ENCODE measurements at regions not wholly inside any gene's neighbourhood (a gene's known extent, or its start where the extent isn't known, plus 50 kb on each side); places are given as distances from the start of the nearest gene placed in this dataset.
"Not testable (repeated sequence)": the region's sequence is repeated elsewhere in the genome, so short reads cannot be mapped to it uniquely, and the experiment has no call there.

GRCh38 chr5:15300141-15300540, 199.8 kb upstream of the FBXL7 start:
- DNase-seq (ENCODE audit: low read depth in 1 of 2, low spot score in 2 of 2) = no peak
- Histone ChIP-seq H3K27ac (no peak overlapping the region), H3K9me3 (replicated peaks) (no peaks in the 10 kb centered on the region), H3K27me3 (replicated peaks) (no peaks in the 10 kb centered on the region), H3K4me1 (replicated peaks) (no peaks in the 10 kb centered on the region), H3K4me3 (no peak overlapping the region), H3K36me3 (no peaks in the 10 kb centered on the region)

- Histone ChIP-seq H3K4me1 (replicated peaks) (no peaks in the 10 kb centered on the region), H3K36me3 (no peaks in the 10 kb centered on the region), H3K27me3 (replicated peaks) (no peaks in the 10 kb centered on the region), H3K27ac (no peak overlapping the region), H3K9me3 (replicated peaks) (no peaks in the 10 kb centered on the region), H3K4me3 (no peak overlapping the region)
- DNase-seq (ENCODE audit: low read depth in 1 of 2, low spot score in 2 of 2) = no peak
Observed at GRCh38 chr5:15290953-15291352, 209.0 kb upstream of the FBXL7 start.

GRCh38 chr5:15286650-15287049, 213.3 kb upstream of the FBXL7 start:
- Histone ChIP-seq H3K9me3 (replicated peaks) (no peaks in the 10 kb centered on the region), H3K36me3 (no peaks in the 10 kb centered on the region), H3K4me3 (no peak overlapping the region), H3K4me1 (replicated peaks) (no peaks in the 10 kb centered on the region), H3K27ac (no peak overlapping the region), H3K27me3 (replicated peaks) (no peaks in the 10 kb centered on the region)
- DNase-seq (ENCODE audit: low read depth in 1 of 2, low spot score in 2 of 2) = no peak

- Histone ChIP-seq H3K27ac (no peak overlapping the region), H3K27me3 (replicated peaks) (no peaks in the 10 kb centered on the region), H3K4me1 (replicated peaks) (no peaks in the 10 kb centered on the region), H3K4me3 (no peak overlapping the region), H3K36me3 (no peaks in the 10 kb centered on the region), H3K9me3 (replicated peaks) (no peaks in the 10 kb centered on the region)
- DNase-seq (ENCODE audit: low read depth in 1 of 2, low spot score in 2 of 2) = no peak
Observed at GRCh38 chr5:15285901-15286583, 213.9 kb upstream of the FBXL7 start.

GRCh38 chr5:15284706-15285105, 215.3 kb upstream of the FBXL7 start:
- H3K27me3 ChIP-seq (replicated peaks) = no peaks in the 10 kb centered on the region
- H3K4me3 ChIP-seq = no peak overlapping the region
- H3K9me3 ChIP-seq (replicated peaks) = no peaks in the 10 kb centered on the region
- no peak for DNase-seq (ENCODE audit: low read depth in 1 of 2, low spot score in 2 of 2)
- H3K27ac ChIP-seq = no peak overlapping the region
- H3K36me3 ChIP-seq = no peaks in the 10 kb centered on the region
- H3K4me1 ChIP-seq (replicated peaks) = no peaks in the 10 kb centered on the region

- Histone ChIP-seq H3K27me3 (replicated peaks) (no peaks in the 10 kb centered on the region), H3K9me3 (replicated peaks) (no peaks in the 10 kb centered on the region), H3K4me1 (replicated peaks) (no peaks in the 10 kb centered on the region), H3K27ac (no peak overlapping the region), H3K4me3 (no peak overlapping the region), H3K36me3 (no peaks in the 10 kb centered on the region)
- DNase-seq (ENCODE audit: low read depth in 1 of 2, low spot score in 2 of 2) = no peak
Observed at GRCh38 chr5:15283076-15283475, 216.9 kb upstream of the FBXL7 start.

GRCh38 chr5:15282611-15283010, 217.4 kb upstream of the FBXL7 start:
- no peaks in the 10 kb centered on the region for H3K4me1 ChIP-seq (replicated peaks)
- H3K9me3 ChIP-seq (replicated peaks) = no peaks in the 10 kb centered on the region
- no peaks in the 10 kb centered on the region for H3K36me3 ChIP-seq
- no peak overlapping the region for H3K4me3 ChIP-seq
- DNase-seq (ENCODE audit: low read depth in 1 of 2, low spot score in 2 of 2) = no peak
- H3K27ac ChIP-seq = no peak overlapping the region
- no peaks in the 10 kb centered on the region for H3K27me3 ChIP-seq (replicated peaks)

- not testable (repeated sequence) for H3K36me3 ChIP-seq; H3K4me3 ChIP-seq; H3K9me3 ChIP-seq (replicated peaks); H3K4me1 ChIP-seq (replicated peaks); H3K27me3 ChIP-seq (replicated peaks); H3K27ac ChIP-seq; DNase-seq (ENCODE audit: low read depth in 1 of 2, low spot score in 2 of 2)
Observed at GRCh38 chr5:15271596-15271995, 228.4 kb upstream of the FBXL7 start.

GRCh38 chr5:15267966-15268365, 232.0 kb upstream of the FBXL7 start:
- no peaks in the 10 kb centered on the region for H3K4me1 ChIP-seq (replicated peaks)
- H3K27ac ChIP-seq = no peak overlapping the region
- no peak overlapping the region for H3K4me3 ChIP-seq
- DNase-seq (ENCODE audit: low read depth in 1 of 2, low spot score in 2 of 2) = no peak
- no peaks in the 10 kb centered on the region for H3K36me3 ChIP-seq
- H3K27me3 ChIP-seq (replicated peaks) = no peaks in the 10 kb centered on the region; the same call in 1 of the 2 replicates
- no peaks in the 10 kb centered on the region for H3K9me3 ChIP-seq (replicated peaks)

- Histone ChIP-seq H3K4me1 (replicated peaks) (no peaks in the 10 kb centered on the region), H3K36me3 (no peaks in the 10 kb centered on the region), H3K9me3 (replicated peaks) (no peaks in the 10 kb centered on the region), H3K27me3 (replicated peaks) (no peaks in the 10 kb centered on the region; the same call in 1 of the 2 replicates), H3K4me3 (no peak overlapping the region), H3K27ac (no peak overlapping the region)
- no peak for DNase-seq (ENCODE audit: low read depth in 1 of 2, low spot score in 2 of 2)
Observed at GRCh38 chr5:15266841-15267240, 233.1 kb upstream of the FBXL7 start.

- DNase-seq (ENCODE audit: low read depth in 1 of 2, low spot score in 2 of 2) = no peak
- no peaks in the 10 kb centered on the region for H3K4me1 ChIP-seq (replicated peaks)
- no peaks in the 10 kb centered on the region; the same call in 1 of the 2 replicates for H3K27me3 ChIP-seq (replicated peaks)
- H3K4me3 ChIP-seq = no peak overlapping the region
- no peak overlapping the region for H3K27ac ChIP-seq
- H3K36me3 ChIP-seq = no peaks in the 10 kb centered on the region
- H3K9me3 ChIP-seq (replicated peaks) = no peaks in the 10 kb centered on the region
Observed at GRCh38 chr5:15266229-15266628, 233.8 kb upstream of the FBXL7 start.

- H3K4me3 ChIP-seq = no peak overlapping the region
- H3K27ac ChIP-seq = no peak overlapping the region
- no peaks in the 10 kb centered on the region; the same call in 1 of the 2 replicates for H3K27me3 ChIP-seq (replicated peaks)
- no peaks in the 10 kb centered on the region for H3K9me3 ChIP-seq (replicated peaks)
- H3K36me3 ChIP-seq = no peaks in the 10 kb centered on the region
- H3K4me1 ChIP-seq (replicated peaks) = no peaks in the 10 kb centered on the region
- no peak for DNase-seq (ENCODE audit: low read depth in 1 of 2, low spot score in 2 of 2)
Observed at GRCh38 chr5:15263942-15264341, 236.0 kb upstream of the FBXL7 start.

- Histone ChIP-seq H3K9me3 (replicated peaks) (no peaks in the 10 kb centered on the region), H3K4me1 (replicated peaks) (no peaks in the 10 kb centered on the region), H3K36me3 (no peaks in the 10 kb centered on the region), H3K27ac (no peak overlapping the region), H3K27me3 (replicated peaks) (no peaks in the 10 kb centered on the region; the same call in 1 of the 2 replicates), H3K4me3 (no peak overlapping the region)
- no peak for DNase-seq (ENCODE audit: low read depth in 1 of 2, low spot score in 2 of 2)
Observed at GRCh38 chr5:15263406-15263805, 236.6 kb upstream of the FBXL7 start.

GRCh38 chr5:15261269-15261995, 238.5 kb upstream of the FBXL7 start:
- no peaks in the 10 kb centered on the region for H3K36me3 ChIP-seq
- no peak for DNase-seq (ENCODE audit: low read depth in 1 of 2, low spot score in 2 of 2)
- H3K9me3 ChIP-seq (replicated peaks) = no peaks in the 10 kb centered on the region
- H3K27me3 ChIP-seq (replicated peaks) = no peaks in the 10 kb centered on the region; the same call in 1 of the 2 replicates
- H3K4me3 ChIP-seq = no peak overlapping the region
- H3K27ac ChIP-seq = no peak overlapping the region
- H3K4me1 ChIP-seq (replicated peaks) = no peaks in the 10 kb centered on the region
